HCT116 (cell line): ENCODE measurements at regions not wholly inside any gene's neighbourhood (a gene's known extent, or its start where the extent isn't known, plus 50 kb on each side); places are given as distances from the start of the nearest gene placed in this dataset.

Source experiments
- ATAC-seq: fragments of 200-7000 bp; cut with Tn5 transposase; 2 replicates; pipeline ENCODE4 v1.9.1; 2020; ENCODE audit warnings: mild to moderate bottlenecking, moderate library complexity
- BruUV-seq: library from RNA; stranded (reverse); fragments of 400-500 nt; replicated peaks from 2 replicates; lab custom pipeline; 2021; lab: Mats Ljungman, UMichigan
- CTCF ChIA-PET: fragments of 300-600 bp; sonication (Branson Sonifier 250); formaldehyde crosslinking; loops from one replicate; lab custom pipeline; 2021; ENCODE audit warnings: antibody characterized with exemption; lab: Charles Lee
- POLR2A ChIA-PET: fragments of 300-600, 350-600 bp; sonication (Branson Sonifier 250); formaldehyde crosslinking; loops from one replicate; lab custom pipeline; 2021; ENCODE audit warnings: antibody characterized with exemption; lab: Charles Lee
- RAD21 ChIA-PET, 2 experiments: fragments of 300-600 bp; sonication (Branson Sonifier 250); formaldehyde crosslinking; loops; one replicate each; lab custom pipeline; 2023; ENCODE audit warnings: low total read pairs in 2 of 2; ENCODE audit not compliant: uncharacterized antibody in 2 of 2, unreplicated experiment in 2 of 2, low non-redundant PET in 1 of 2; lab: Charles Lee
- DNase-seq: peaks from one replicate; pipeline ENCODE4 v3.0.0-alpha.2; 2010; ENCODE audit warnings: low read depth, low spot score
- H2AFZ ChIP-seq: fragments of 200-600 bp; shearing (Covaris generic), sonication (generic); 2 replicates; pipeline ENCODE4 v1.6.1; 2017; ENCODE audit warnings: low read depth, mixed run types, mixed read lengths, antibody characterized with exemption, low read length; ENCODE audit not compliant: poor library complexity, severe bottlenecking
- H3K27ac ChIP-seq: 2 replicates; pipeline ENCODE4 v1.5.1; 2012; ENCODE audit warnings: low read depth, low read length
- H3K27me3 ChIP-seq: fragments of 200-600 bp; sonication (generic); 2 replicates; pipeline ENCODE4 v1.6.1; 2016; ENCODE audit warnings: mixed run types, low read length, mixed read lengths; ENCODE audit not compliant: insufficient read depth
- H3K36me3 ChIP-seq, 2 experiments: fragments of 200-500 bp in 1 of 2; fragments of 200-600 bp in 1 of 2; sonication (Bioruptor generic) in 1 of 2; sonication (generic) in 1 of 2; 2 replicates each; pipeline versions ENCODE4 v1.5.1 to v1.6.1; 2014 to 2016; ENCODE audit warnings: low read length in 2 of 2, inconsistent platforms in 1 of 2, mixed read lengths in 1 of 2, mixed run types in 1 of 2; ENCODE audit not compliant: insufficient read depth in 2 of 2, control insufficient read depth in 1 of 2
- H3K4me1 ChIP-seq, 2 experiments: fragments of 200-600 bp in 1 of 2; sonication (generic) in 1 of 2; 2 replicates each; pipeline versions ENCODE4 v1.5.1 to v1.6.1; 2012 to 2017; ENCODE audit warnings: low read length in 2 of 2, inconsistent platforms in 1 of 2, mild to moderate bottlenecking in 1 of 2, mixed read lengths in 1 of 2, mixed run types in 1 of 2, moderate library complexity in 1 of 2; ENCODE audit not compliant: insufficient read depth in 2 of 2, control insufficient read depth in 1 of 2
- H3K4me2 ChIP-seq: fragments of 200-600 bp; sonication (generic); 2 replicates; pipeline ENCODE4 v1.6.1; 2017; ENCODE audit warnings: mixed run types, low read length, mixed read lengths
- H3K4me3 ChIP-seq, 2 experiments: fragments of 200-600 bp in 1 of 2; sonication (generic) in 1 of 2; replicated peaks in 1 of 2; 2 replicates each; pipeline ENCODE4 v1.5.1; 2011 to 2016; ENCODE audit warnings: low read length in 2 of 2, control low read depth in 1 of 2, low read depth in 1 of 2, mild to moderate bottlenecking in 1 of 2, mixed read lengths in 1 of 2, mixed run types in 1 of 2
- H3K79me2 ChIP-seq: fragments of 200-600 bp; sonication (generic); 2 replicates; pipeline ENCODE4 v1.6.1; 2017; ENCODE audit warnings: mild to moderate bottlenecking, mixed run types, low read length, moderate library complexity, mixed read lengths; ENCODE audit not compliant: insufficient read depth
- H3K9ac ChIP-seq: fragments of 200-600 bp; sonication (generic); 2 replicates; pipeline ENCODE4 v1.6.1; 2016; ENCODE audit warnings: low read length, mixed read lengths
- H3K9me2 ChIP-seq: fragments of 200-600 bp; sonication (generic), shearing (Covaris generic); 2 replicates; pipeline ENCODE4 v1.6.1; 2017; ENCODE audit warnings: mixed run types, mild to moderate bottlenecking, moderate library complexity; ENCODE audit not compliant: insufficient read depth
- H3K9me3 ChIP-seq, 2 experiments: fragments of 200-500 bp in 1 of 2; fragments of 200-600 bp in 1 of 2; sonication (Bioruptor generic) in 1 of 2; sonication (generic) in 1 of 2; 2 replicates each; pipeline ENCODE4 v1.6.1; 2014 to 2017; ENCODE audit warnings: low read length in 2 of 2, mixed read lengths in 2 of 2, inconsistent platforms in 1 of 2, low read depth in 1 of 2, mild to moderate bottlenecking in 1 of 2, mixed run types in 1 of 2, moderate library complexity in 1 of 2; ENCODE audit not compliant: control insufficient read depth in 1 of 2, insufficient read depth in 1 of 2
- H4K20me1 ChIP-seq: fragments of 200-600 bp; sonication (generic), shearing (Covaris generic); 2 replicates; pipeline ENCODE4 v1.6.1; 2017; ENCODE audit warnings: mixed run types, mild to moderate bottlenecking, moderate library complexity; ENCODE audit not compliant: insufficient read depth
- ATF3 ChIP-seq: IDR thresholded peaks from 2 replicates; pipeline ENCODE4 v1.6.1; 2012
- ELF1 ChIP-seq: IDR thresholded peaks from 2 replicates; pipeline ENCODE4 v1.6.1; 2012; ENCODE audit warnings: low read depth, borderline replicate concordance
- EZH2 ChIP-seq: fragments of 200-600 bp; sonication (generic); IDR thresholded peaks from 2 replicates; pipeline ENCODE4 v1.6.1; 2017; ENCODE audit warnings: antibody characterized with exemption, mixed run types
- EZH2phosphoT487 ChIP-seq: fragments of 200-600 bp; IDR thresholded peaks from 2 replicates; pipeline ENCODE4 v1.6.1; 2018; ENCODE audit warnings: antibody characterized with exemption, borderline replicate concordance
- MAX ChIP-seq: IDR thresholded peaks from 2 replicates; pipeline ENCODE4 v1.6.1; 2012
- POLR2AphosphoS5 ChIP-seq: IDR thresholded peaks from 2 replicates; pipeline ENCODE4 v1.6.1; 2011; ENCODE audit warnings: mild to moderate bottlenecking, low read depth, low read length, moderate library complexity
- REST ChIP-seq: IDR thresholded peaks from 2 replicates; pipeline ENCODE4 v1.6.1; 2012; ENCODE audit warnings: low read depth
- SIN3A ChIP-seq: IDR thresholded peaks from 2 replicates; pipeline ENCODE4 v1.6.1; 2012; ENCODE audit warnings: low read depth
- SRF ChIP-seq: IDR thresholded peaks from 2 replicates; pipeline ENCODE4 v1.6.1; 2012; ENCODE audit warnings: low read depth
- ZFX ChIP-seq: fragments of 450-650 bp; IDR thresholded peaks from 2 replicates; pipeline ENCODE4 v1.6.1; 2017
- intact Hi-C: fragments of 100-400 bp; cut with micrococcal nuclease; formaldehyde crosslinking; loops from 2 replicates; pipeline ENCODE4 v1.10.0; 2022

- RAD21 ChIA-PET, result no interaction called here
Measured at GRCh38 chr14:71748196-71748595, 184.0 kb upstream of the RGS6 start.

GRCh38 chr14:71749613-71750238 lies 182.5 kb upstream of the RGS6 start:
- Histone ChIP-seq H3K9me2 (no peaks in the 10 kb centered on the region), H3K79me2 (no peaks in the 10 kb centered on the region), H3K4me3 (no peak overlapping the region), H4K20me1 (no peaks in the 10 kb centered on the region), H3K4me1 (peaks cover 15 to 20% of the 10 kb centered on the region in 2 experiments), H3K27ac (no peak overlapping the region), H3K9me3 (no peaks in the 10 kb centered on the region), H3K27me3 (no peaks in the 10 kb centered on the region), H3K36me3 (no peaks in the 10 kb centered on the region), H2AFZ (no peak overlapping the region), H3K4me2 (no peak overlapping the region), H3K9ac (no peak overlapping the region)
- TF ChIP-seq REST, result no peak
- no peak for TF ChIP-seq SIN3A
- no peak for TF ChIP-seq POLR2AphosphoS5
- no peak for TF ChIP-seq ELF1
- no peak for TF ChIP-seq SRF
- no peak for TF ChIP-seq EZH2phosphoT487
- TF ChIP-seq EZH2, result no peak
- TF ChIP-seq MAX, result no peak
- ChIA-PET CTCF (no interaction called here), RAD21 (no interaction called here), POLR2A (no interaction called here)
- no peak for ATAC-seq
- DNase-seq, result no peak
- intact Hi-C loops, result loop anchor here (5.0 to 10.0 kb wide), 3 partner anchors 105 to 925 kb away; partner anchors contain the start of gene SIPA1L1
- BruUV-seq, result no TSS peak

More at GRCh38 chr14:71748196-71748595, 184.0 kb upstream of the RGS6 start:
- Histone ChIP-seq H3K4me1 (peaks cover 3 to 6% of the 10 kb centered on the region in 2 experiments), H3K27ac (no peak overlapping the region), H3K4me2 (no peak overlapping the region), H3K4me3 (no peak overlapping the region)
- intact Hi-C loops, result no loop called here
- POLR2A ChIA-PET, result interaction anchor here (0.7 kb wide), 1 partner anchor 381 kb away, joined by 3 read pairs; no protein-coding TSS in a partner anchor
- DNase-seq, result no peak
- no TSS peak for BruUV-seq
- TF ChIP-seq ZFX, result no peak
- TF ChIP-seq ATF3, result no peak
- TF ChIP-seq, all 23 proteins: peak for 0
- no peaks in the 10 kb centered on the region for H3K36me3 ChIP-seq
- no peaks in the 10 kb centered on the region for H3K9me2 ChIP-seq
- no peak overlapping the region for H2AFZ ChIP-seq
- H3K9ac ChIP-seq, result no peak overlapping the region
- no peaks in the 10 kb centered on the region for H3K79me2 ChIP-seq
- no peaks in the 10 kb centered on the region for H3K9me3 ChIP-seq
- CTCF ChIA-PET, result no interaction called here
- H3K27me3 ChIP-seq, result no peaks in the 10 kb centered on the region
- no peak for ATAC-seq
- H4K20me1 ChIP-seq, result no peaks in the 10 kb centered on the region
